Glomerular visceral epithelial cell (primary cell): ENCODE measurements at regions not wholly inside any gene's neighbourhood (a gene's known extent, or its start where the extent isn't known, plus 50 kb on each side); places are given as distances from the start of the nearest gene placed in this dataset.

Experiments
- DNase-seq: peaks from one replicate; pipeline ENCODE4 v3.0.0-alpha.2; 2016; ENCODE audit errors: extremely low spot score

DNA sequence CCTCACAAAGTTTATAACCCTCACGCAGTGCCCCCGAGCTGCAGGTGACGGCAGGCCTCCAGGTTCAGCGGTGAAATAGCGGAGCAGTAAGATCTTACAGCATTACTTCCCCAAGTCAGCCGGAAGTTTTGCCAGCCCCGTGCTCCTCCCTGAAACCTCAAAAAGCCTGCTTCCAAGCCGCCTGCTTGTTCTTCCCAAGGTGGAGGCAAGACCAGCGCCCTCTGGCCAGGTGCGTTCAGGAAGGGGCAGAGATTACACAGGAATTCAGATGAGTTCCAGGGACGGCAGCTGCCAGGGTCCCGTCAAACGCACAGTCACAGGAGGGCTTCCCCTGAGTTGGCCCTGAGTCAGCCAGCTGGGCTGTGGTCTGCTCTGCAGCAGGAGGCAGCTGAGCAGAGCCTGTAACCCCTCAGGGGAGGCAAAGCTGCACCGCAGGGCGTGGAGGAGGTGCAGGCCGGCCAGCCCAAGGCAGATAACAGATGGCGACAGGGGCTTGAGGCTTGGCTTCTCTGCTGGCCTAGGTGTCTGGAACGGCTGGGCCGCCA, 124.1 kb upstream of the RPS6KA2 start:
- no peak for DNase-seq

DNA sequence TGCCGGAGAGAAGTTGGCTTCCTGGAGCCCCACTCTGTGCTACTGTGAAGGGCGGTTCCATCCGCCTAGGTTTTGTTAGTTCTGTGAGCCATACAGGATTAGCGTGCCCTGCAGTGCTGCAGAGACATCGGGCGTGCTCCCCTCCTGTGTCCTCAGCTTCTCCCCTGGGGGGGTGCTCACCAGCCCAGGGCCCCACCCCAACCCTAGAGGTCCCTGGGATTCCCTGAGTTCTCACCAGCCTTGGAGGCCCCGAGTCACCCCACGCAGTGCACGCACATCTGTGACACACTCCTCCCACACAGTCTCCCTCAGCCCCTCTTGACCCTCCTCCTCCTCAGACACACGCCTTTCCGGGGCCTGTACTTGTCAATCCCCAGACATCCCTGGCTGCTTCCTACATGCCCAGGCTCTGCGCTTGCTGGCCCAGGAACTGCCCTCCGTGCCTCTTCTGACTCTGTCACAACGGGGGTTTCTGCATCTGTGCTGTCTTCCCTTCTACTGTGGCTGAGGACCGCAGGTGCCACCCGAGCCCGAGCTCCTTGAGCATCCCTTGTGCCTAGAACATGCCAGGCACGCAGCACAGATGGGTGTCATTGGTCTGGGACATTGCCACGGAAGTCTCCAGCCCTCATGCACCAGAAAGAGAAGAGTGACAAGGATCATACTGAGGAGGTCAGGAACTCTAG, 123.2 kb upstream of the RPS6KA2 start:
- DNase-seq = no peak

DNA sequence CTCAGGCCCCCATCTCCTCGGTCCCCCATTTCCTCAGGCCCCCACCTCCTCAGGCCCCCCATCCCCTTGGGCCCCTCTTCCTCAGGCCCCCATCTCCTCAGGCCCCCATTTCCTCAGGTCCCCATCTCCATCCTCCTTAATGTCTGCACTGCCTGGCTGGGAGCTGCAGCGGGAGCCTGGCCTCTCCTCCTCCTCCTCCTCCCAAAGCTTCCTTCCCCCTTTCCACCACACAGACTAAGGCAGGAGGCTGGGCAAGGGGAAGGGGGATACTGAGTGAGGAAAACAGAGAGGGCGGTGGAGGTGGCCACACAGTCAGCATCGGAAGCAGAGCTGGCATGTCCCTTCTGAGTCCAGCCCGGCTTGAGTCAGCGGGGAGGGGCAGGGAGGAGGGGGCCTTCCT, 122.6 kb upstream of the RPS6KA2 start:
- no peak for DNase-seq

DNA sequence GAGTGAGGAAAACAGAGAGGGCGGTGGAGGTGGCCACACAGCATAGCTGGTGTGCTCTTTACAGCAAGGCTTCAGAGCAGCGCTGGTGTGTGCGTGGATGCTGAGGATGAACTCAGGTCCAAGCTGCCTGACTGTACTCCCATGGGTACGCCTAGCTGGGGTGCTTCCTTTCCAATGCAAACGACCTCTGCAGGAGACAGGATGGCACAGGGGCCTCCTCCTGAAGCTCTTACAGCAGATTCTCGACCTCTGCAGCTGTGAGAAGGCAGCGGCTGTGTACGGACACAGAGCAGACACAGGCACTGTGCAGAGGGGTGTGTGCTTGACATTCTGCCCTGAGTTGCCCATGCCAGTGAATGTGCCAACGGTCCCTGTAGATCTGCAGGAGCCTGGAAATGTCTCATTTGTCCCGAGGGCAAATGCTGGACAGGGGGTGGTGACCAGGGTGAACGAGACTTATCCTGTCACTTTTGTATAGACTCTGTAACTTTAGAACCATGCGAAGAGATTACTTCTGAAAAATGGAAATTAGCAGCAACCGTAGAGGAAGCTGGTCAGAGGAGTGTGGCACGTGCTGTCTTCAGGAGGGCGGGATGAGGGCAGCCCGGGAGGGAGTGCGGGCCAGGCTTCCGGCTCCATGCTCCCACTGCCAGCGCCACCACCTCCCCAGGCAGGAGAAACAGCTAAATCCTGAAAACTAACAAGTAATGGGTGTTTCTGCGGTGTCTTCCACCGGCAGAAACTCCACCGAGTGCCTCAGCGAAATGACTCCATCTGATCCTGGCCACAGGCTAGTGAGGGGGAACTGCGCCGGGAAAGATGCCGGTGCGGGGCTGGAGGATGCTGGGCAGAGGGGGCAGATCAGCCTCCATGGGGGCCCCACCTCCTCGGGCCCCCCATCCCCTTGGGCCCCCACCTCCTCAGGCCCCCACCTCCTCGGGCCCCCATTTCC, 120.9 kb upstream of the RPS6KA2 start:
- DNase-seq = no peak

DNA sequence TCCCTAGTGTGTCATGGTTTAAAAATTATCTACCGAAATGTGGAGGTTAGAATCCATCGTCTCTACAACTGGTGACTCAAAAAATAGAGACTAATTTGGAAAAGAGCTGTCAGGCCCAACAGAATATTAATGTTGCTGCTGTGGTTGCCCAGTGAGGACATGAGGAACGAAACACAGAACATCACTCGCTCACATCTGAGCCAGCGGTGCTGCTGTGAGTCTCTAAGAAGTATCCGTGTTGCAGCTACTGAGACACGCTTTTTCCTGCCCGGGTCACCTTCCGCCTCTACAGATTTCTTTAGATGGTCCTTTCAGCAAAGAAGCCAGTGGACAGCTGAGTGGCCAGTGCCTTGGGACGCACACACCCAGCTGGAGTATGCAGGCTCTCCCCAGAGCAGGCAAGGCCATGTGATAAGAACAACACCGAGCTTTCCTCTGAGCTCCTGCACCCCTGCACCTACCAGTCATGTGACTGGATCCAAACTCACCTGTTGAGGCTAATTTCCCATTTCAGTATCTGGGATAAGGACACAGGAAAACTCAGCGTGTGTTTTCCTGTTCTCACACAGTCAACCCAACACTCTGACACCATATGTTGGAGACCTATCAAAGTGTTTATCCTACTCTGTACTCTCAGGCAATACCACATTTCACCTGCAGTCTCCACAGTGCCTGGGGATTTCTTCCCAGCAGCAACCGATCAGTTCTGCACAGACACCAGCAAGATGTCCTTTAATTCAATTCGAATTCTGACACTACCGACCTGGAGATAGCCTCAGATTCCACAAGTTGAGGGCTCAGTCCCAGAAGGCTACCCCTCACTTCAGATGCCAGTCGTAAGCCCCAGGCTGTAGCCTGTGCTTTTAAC, 119.0 kb upstream of the RPS6KA2 start:
- DNase-seq = no peak

DNA sequence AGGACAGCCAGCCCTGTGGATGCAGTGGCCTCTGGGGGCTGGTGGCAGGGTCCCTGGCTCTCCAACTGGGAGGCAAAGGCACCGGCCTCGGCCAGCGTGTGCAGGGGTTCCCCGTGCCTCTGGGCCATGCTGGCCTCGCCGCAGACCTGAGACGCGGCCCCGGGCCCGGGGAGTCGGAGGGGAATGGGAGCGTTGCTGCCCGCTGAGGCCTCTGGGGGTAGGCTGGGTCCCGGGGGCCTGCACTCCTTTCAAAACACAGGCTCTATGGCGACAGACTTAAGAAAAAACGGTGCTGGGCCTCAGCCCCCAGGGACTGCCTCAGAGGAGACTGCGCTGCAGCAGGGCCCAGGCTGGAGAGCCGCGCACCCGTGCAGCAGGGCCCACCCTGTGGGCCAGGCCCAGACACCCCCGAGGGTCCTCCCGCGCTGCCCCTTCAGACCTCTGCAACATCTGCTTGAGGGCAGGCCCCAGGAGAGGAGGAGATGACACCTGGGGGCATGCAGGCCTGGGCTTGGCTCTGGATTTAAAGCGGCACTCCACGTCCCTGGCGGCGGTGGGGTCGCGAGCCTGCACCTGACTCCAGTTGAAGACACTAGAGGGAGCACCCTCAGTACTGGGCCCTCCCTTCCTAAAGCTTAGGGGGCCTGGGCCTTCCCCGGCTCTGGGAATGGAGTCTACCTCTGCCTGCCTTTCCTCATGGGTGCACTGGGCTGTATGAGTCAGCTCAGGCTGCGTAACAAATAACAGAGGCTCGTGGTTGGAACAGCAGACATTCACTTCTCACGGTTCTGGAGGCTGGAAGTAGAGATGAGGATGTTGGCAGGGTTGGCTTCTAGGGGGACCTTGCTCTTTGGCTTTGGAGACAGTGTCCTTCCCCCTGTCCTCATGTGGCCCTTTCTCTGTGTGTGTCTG, 117.4 kb upstream of the RPS6KA2 start:
- DNase-seq = no peak

DNA sequence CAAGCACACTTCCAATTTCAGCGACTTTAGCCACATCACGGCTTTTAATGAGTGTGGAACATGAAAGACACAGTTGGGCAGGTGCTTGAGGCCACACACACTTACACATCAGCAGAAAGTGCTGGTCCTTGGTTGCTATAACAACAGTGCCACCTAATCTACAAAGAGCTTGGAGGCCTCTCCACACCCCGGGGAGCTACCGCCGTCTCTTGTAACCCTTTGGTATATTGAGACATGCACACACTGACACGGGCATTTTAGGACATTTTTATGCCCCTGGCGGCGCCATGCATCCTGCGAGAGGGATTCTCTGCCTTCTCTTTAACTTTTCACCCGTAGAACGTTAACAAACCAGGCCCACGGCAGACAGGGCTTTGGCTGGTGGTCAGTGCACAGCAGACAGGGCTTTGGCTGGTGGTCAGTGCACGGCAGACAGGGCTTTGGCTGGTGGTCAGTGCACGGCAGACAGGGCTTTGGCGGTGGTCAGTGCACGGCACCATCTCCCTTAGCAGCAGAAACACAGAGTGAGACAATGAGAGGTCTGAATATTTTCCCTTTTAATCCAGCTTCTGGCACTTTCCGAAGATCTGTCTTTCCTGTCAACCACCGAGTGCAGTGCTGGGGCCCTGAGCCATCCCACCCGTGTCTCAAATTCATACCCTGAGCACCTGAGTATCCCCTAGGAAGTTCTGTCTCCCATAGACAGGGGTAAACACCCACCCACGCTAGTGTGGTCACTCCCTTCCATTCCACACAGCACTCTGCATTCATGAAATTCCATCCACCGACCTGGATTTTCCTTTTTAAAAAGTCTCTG, 116.6 kb upstream of the RPS6KA2 start:
- DNase-seq = no peak

DNA sequence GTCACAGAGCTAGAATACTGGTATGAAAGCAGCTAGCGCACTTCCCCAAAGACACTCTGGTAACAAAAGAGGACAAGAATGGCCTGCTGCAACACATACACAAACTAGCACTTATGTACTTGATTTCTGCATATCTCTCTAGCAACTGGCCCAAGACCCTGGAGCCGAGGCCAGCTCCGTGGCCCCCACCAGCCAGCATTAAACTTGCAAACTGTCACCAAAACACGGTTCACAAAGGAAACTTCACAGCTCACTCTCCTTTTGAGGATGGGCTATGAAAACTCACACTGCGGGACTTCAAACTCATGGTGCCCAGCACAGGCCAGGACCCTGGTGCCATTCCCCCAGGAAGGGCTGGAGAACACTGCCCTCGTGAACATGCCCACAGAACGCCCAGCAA, 115.9 kb upstream of the RPS6KA2 start:
- DNase-seq = no peak

DNA sequence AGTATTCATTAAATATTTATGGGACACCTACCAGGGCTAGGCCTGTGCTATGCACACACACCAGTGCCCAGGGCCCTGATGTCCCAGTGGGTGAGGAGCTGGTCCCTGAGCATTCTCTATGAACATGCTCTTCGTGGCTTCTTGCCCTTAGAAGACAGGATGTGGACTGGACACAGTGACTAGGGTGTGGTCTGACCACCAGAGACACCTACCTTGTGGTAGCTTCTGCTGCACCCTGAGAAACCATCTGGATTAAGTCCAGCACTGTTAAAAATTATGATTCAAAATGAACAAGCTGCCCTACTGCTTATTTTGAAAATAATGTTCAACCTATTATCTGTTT, 112.9 kb upstream of the RPS6KA2 start:
- DNase-seq = peak; percentile 23

DNA sequence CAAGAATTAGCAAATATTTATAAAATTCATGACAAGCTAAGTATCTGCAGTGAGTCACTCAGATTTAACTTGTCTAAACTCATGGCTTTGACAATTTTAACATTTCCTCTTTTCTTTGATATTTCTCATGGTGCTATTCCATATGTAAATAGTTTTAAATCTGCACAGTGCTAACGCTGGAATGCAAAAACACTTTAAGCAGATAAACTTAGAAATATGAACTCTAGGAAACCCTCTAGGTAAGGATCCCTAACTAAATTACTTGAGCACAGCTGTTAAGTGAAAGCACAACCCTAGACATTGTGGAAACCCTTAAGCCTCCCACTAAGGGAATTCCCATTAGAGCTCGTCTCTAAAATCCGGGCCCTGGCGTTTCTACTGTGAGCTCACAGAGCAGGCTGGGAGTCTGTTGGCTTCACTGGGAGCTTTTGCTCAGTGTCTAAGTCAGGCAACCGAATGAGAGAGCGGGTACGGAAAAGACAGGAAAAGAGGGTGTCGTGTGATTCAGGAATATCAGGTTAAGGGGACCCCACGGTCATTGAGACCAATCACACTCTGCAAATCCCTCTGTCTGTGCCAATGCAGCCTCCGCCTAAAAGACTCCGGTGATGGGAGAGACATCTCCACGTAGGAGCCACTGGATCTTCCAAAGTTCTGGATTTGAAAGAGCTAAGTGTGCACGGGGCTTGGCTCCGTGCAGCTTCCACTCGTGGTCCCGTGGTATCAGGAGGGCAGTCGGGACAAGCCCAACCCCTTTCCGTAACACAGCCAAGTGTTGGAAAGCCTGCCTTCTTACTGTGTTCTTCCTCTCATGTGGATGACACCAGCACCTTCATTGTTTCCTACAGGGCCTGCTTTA, 112.3 kb upstream of the RPS6KA2 start:
- DNase-seq = no peak

DNA sequence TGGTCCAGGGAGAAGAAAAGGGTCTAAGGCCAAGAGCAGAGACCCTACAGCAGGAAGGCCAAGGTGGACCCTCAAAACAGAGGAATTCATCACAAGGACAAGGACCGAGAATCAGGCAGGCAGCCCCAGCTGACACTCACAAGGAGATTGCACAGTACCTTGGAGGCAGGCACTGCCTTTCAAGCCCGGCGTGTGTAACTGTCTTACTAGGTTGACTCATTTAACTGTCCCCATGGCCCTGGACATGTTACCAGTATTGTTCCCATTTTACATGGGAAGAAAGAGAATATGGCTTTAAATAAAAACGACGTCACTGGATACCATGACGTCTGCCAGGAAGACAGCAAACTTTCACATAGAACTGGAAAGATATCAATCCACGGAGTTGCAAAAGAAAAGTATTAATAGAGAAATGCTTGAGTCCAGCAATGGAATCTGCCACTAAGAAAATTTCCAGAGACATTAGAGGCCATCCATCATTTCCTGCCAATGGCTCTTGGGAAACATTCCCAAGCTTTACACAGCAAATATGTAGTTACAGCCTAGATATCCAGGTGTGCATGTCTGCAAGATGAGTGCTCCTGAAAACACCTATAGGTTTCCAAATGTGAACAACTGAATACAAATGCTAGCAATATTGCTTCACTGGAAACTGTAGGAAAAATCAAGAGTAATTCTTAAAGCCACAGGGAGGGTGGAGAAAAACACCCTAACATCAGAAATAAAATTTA, 111.5 kb upstream of the RPS6KA2 start:
- no peak for DNase-seq

DNA sequence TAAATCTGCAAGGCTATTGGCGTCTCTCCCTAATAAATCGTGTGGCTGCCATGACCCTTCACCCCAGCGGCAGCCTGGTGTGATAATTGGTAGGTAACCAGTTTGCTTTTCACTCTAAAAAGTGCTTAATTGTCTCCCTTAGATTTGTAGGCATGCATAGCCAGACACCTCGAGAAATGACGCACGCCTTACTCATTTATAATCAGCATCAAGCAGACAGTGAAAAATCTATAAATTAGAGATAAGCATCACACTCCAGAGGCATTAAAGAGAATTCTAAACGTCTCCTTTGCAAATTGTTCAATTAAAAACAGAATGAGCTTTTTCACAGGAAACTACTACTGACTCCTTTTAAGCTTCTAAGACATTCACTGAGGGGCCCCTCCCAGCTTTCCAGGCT, 110.2 kb upstream of the RPS6KA2 start:
- DNase-seq = peak; percentile 25

DNA sequence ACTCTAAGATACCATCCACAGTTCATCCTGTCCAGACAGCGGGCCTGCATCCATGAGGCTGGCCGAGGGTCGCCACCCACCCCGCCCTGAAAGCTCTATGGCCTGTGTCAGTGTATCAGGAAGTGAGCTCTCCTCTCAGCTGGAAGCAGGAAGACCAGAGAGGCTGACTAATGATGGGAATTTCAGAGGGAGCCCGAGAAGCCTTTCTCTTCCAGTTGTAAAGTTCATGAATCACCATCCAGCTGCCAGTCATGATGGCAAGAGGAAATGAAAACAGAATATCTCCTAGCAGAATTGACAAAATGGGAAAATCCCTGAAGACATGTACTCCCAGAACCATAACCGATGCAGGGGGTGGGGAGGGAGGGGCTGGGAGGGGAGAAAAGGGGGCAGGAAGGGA, 109.6 kb upstream of the RPS6KA2 start:
- DNase-seq = peak; percentile 87

DNA sequence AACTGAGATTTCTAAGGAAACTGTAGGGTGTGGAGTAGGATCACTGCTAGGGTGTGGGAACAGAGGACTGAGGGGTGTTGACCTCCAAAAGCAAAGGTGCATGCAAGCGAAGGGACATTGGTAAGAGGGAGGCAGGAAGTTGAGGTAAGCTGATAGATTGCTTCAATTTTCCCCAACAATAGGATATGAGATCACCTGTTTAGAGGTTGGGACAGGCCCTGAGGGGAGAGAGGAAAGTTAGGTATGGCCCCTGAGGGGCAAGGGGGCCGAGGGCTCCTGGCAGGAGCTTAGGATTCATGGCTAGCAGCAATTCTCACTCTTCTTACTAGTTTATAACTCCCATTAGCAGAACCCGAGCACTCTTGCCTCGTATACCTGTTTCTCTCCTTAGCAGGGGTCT, 106.8 kb upstream of the RPS6KA2 start:
- no peak for DNase-seq

DNA sequence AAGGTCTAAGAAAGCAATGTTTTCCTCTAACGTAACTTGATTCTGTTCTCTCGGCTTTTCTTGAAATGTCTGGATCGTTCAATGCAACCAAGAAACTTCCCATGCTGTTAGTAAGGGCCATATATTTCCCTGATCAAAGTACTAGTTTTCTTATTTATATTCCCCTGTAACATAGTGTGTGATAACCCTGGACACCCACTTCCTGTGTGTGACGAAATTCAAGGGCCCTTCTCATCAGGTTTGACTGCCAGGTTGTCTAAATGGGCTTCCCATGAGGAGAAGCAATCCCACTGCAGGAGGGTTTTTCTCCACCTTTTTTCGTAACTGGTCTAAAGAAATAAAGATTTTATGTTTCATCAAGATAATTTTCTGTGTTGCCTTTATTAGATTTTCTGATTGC, 102.6 kb upstream of the RPS6KA2 start:
- DNase-seq = no peak

DNA sequence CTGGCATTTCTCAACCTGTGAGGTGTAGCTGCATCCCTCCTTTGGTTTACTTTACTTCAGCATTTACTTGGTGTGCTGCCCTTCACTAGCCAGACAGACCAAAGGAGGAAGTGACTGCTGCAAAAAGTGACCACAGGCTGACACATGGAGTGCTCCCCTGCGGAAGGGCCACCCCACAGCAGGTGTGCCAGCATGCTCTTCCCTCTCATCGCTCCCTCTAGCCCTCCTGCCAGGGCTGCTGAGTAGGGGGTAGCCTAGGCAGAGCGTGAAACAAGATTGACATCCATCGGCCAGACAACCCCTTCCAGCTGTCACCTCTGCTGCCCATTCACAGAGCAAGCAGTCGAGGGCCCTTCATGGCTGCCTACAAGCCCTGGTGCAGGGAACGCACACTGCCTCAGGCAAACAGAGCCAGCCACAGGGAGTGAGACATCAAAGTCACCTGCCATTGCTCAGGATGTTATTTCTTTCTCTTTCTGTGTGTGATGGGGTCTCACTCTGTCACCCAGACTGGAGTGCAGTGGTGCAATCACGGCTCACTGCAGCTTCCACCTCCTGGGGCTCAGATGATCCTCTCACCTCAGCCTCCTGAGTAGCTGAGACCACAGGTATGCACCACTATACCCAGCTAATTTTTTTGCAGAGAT, 102.0 kb upstream of the RPS6KA2 start:
- no peak for DNase-seq

DNA sequence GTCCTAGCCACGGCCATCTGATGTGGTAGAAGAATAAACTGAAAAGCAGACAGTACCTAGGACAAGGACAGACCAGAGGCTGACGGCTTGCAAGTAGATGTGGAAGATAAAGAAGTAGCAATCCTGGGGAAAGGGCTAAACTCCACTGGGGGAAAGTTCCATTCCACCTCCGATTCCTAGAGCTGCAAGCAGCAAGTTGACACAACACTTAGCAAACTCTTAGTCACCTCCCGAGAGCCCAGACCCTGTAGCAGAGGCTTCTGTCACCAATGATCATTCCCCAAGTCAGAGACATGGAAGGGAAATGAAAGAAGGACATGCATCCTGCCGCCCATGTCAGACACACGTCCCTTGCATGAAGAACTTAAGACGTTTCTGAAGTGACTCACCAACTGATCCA, 99.2 kb upstream of the RPS6KA2 start:
- no peak for DNase-seq

DNA sequence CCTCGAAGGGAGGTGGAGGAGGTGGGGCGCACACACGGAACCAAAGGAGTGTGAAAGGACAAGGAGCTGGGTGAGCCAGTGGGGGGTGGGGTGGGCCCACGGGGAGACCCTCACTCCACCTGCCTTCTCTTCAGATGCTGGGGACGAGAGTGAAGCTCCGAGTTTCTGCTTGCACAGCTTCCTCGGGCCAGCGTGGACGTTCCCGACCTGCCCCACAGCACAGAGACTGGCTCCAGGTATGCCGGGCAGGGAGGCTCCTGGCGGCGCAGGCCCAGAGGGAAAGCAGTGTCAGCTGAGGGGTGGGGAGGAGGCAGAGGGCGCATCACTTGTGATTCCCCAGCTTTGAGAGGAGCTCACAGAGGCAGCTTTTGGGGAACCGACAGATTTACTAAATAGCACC, 98.5 kb upstream of the RPS6KA2 start:
- DNase-seq = no peak
